Hepatocyte (in vitro differentiated cells): ENCODE measurements at regions not wholly inside any gene's neighbourhood (a gene's known extent, or its start where the extent isn't known, plus 50 kb on each side); places are given as distances from the start of the nearest gene placed in this dataset.

Experiments used
- DNase-seq: peaks from one replicate; pipeline ENCODE4 v3.0.0-alpha.2; 2016; ENCODE audit warnings: low spot score
- H2AFZ ChIP-seq: fragments of 200-600 bp; sonication (generic); 2 replicates; pipeline ENCODE4 v1.6.0; 2016; ENCODE audit warnings: antibody characterized with exemption, mild to moderate bottlenecking
- H3K27ac ChIP-seq: fragments of 200-600 bp; sonication (generic); 2 replicates; pipeline ENCODE4 v1.5.1; 2016; ENCODE audit warnings: mild to moderate bottlenecking
- H3K27me3 ChIP-seq: fragments of 200-600 bp; sonication (generic); 2 replicates; pipeline ENCODE4 v1.6.1; 2016
- H3K36me3 ChIP-seq: fragments of 200-600 bp; sonication (generic); replicated peaks from 2 replicates; pipeline ENCODE4 v1.5.1; 2016; ENCODE audit warnings: low read depth; ENCODE audit not compliant: insufficient read depth
- H3K4me1 ChIP-seq: fragments of 200-600 bp; sonication (generic); 2 replicates; pipeline ENCODE4 v1.5.1; 2016; ENCODE audit warnings: mild to moderate bottlenecking, moderate library complexity; ENCODE audit not compliant: insufficient read depth
- H3K4me2 ChIP-seq: fragments of 200-600 bp; sonication (generic); 2 replicates; pipeline ENCODE4 v1.6.0; 2016
- H3K4me3 ChIP-seq: fragments of 200-600 bp; sonication (generic); 2 replicates; pipeline ENCODE4 v1.5.1; 2016; ENCODE audit warnings: mild to moderate bottlenecking
- H3K79me2 ChIP-seq: fragments of 200-600 bp; sonication (generic); 2 replicates; pipeline ENCODE4 v1.6.0; 2017; ENCODE audit warnings: mild to moderate bottlenecking
- H3K9me2 ChIP-seq: fragments of 200-600 bp; sonication (generic); replicated peaks from 2 replicates; pipeline ENCODE4 v1.6.0; 2017; ENCODE audit warnings: mild to moderate bottlenecking; ENCODE audit not compliant: insufficient read depth
- H3K9me3 ChIP-seq: fragments of 200-600 bp; sonication (generic); 2 replicates; pipeline ENCODE4 v1.5.1; 2016; ENCODE audit warnings: low read depth, mild to moderate bottlenecking
- H4K20me1 ChIP-seq: fragments of 200-600 bp; sonication (generic); 2 replicates; pipeline ENCODE4 v1.6.0; 2016; ENCODE audit warnings: mild to moderate bottlenecking; ENCODE audit not compliant: insufficient read depth, poor library complexity, severe bottlenecking
- CTCF ChIP-seq: fragments of 200-600 bp; sonication (generic); IDR thresholded peaks from 2 replicates; pipeline ENCODE4 v1.5.1; 2016; ENCODE audit warnings: antibody characterized with exemption, mild to moderate bottlenecking; ENCODE audit not compliant: poor library complexity
- EZH2 ChIP-seq: fragments of 200-600 bp; sonication (generic); IDR thresholded peaks from 2 replicates; pipeline ENCODE4 v1.6.1; 2016; ENCODE audit warnings: antibody characterized with exemption, mild to moderate bottlenecking, borderline replicate concordance
- EZH2phosphoT487 ChIP-seq: fragments of 200-600 bp; sonication (generic); IDR thresholded peaks from one replicate; pipeline ENCODE4 v1.6.1; 2018; ENCODE audit warnings: antibody characterized with exemption, mild to moderate bottlenecking, low read depth, moderate library complexity; ENCODE audit not compliant: unreplicated experiment, severe bottlenecking
- WGBS: methylation state at CpG from one replicate; pipeline ENCODE4 v1.1.6; 2016; ENCODE audit warnings: low lambda C conversion rate; ENCODE audit errors: missing lambda C conversion rate; 5-methylcytosine and 5-hydroxymethylcytosine counted together

GRCh38 chr21:21858502-21859334 lies 860.5 kb downstream of the NCAM2 start:
- no peak for TF ChIP-seq EZH2
- TF ChIP-seq EZH2phosphoT487, result no peak
- no peak for TF ChIP-seq CTCF
- Histone ChIP-seq H3K79me2 (no peaks in the 10 kb centered on the region), H3K4me1 (no peaks in the 10 kb centered on the region), H3K9me2 (no peaks in the 10 kb centered on the region), H2AFZ (no peak overlapping the region), H3K4me3 (no peak overlapping the region), H3K27me3 (no peaks in the 10 kb centered on the region), H4K20me1 (no peaks in the 10 kb centered on the region), H3K9me3 (no peaks in the 10 kb centered on the region), H3K27ac (no peak overlapping the region), H3K4me2 (no peak overlapping the region), H3K36me3 (no peaks in the 10 kb centered on the region)
- no peak for DNase-seq
- 83% methylated on average over 3 of the region's 3 CpGs for WGBS

- Histone ChIP-seq H3K79me2 (no peaks in the 10 kb centered on the region), H3K27me3 (no peaks in the 10 kb centered on the region), H3K4me3 (no peak overlapping the region), H3K9me2 (no peaks in the 10 kb centered on the region), H3K9me3 (no peaks in the 10 kb centered on the region), H2AFZ (no peak overlapping the region), H4K20me1 (no peaks in the 10 kb centered on the region), H3K4me1 (no peaks in the 10 kb centered on the region), H3K36me3 (no peaks in the 10 kb centered on the region), H3K4me2 (no peak overlapping the region), H3K27ac (no peak overlapping the region)
- no peak for DNase-seq
- WGBS, result 55% methylated on average over 2 of the region's 2 CpGs
- TF ChIP-seq EZH2phosphoT487 (no peak), EZH2 (no peak), CTCF (no peak)
Observed at GRCh38 chr21:21860888-21861287, 862.7 kb downstream of the NCAM2 start.

GRCh38 chr21:21864321-21864840 lies 866.2 kb downstream of the NCAM2 start:
- Histone ChIP-seq H3K36me3 (no peaks in the 10 kb centered on the region), H3K9me2 (no peaks in the 10 kb centered on the region), H3K27me3 (no peaks in the 10 kb centered on the region), H3K79me2 (no peaks in the 10 kb centered on the region), H4K20me1 (no peaks in the 10 kb centered on the region), H3K9me3 (no peaks in the 10 kb centered on the region), H3K4me1 (no peaks in the 10 kb centered on the region), H3K27ac (no peak overlapping the region), H3K4me3 (no peak overlapping the region), H2AFZ (no peak overlapping the region), H3K4me2 (no peak overlapping the region)
- TF ChIP-seq CTCF, result no peak
- no peak for TF ChIP-seq EZH2phosphoT487
- whole genome bisulfite sequencing, result 61% methylated on average over 4 of the region's 4 CpGs
- DNase-seq, result no peak
